Activated CD4-positive, alpha-beta T cell treated with anti-CD3 and anti-CD28 coated beads, Interleukin-2, amount 50 U/mL, for 24 hours (primary cell): ENCODE measurements at regions not wholly inside any gene's neighbourhood (a gene's known extent, or its start where the extent isn't known, plus 50 kb on each side); places are given as distances from the start of the nearest gene placed in this dataset.

Experiments
- DNase-seq, 2 donors: peaks; one replicate each; pipeline ENCODE4 v3.0.0-alpha.2; 2020; ENCODE audit warnings: low read depth in 1 of 2, low spot score in 1 of 2

DNA sequence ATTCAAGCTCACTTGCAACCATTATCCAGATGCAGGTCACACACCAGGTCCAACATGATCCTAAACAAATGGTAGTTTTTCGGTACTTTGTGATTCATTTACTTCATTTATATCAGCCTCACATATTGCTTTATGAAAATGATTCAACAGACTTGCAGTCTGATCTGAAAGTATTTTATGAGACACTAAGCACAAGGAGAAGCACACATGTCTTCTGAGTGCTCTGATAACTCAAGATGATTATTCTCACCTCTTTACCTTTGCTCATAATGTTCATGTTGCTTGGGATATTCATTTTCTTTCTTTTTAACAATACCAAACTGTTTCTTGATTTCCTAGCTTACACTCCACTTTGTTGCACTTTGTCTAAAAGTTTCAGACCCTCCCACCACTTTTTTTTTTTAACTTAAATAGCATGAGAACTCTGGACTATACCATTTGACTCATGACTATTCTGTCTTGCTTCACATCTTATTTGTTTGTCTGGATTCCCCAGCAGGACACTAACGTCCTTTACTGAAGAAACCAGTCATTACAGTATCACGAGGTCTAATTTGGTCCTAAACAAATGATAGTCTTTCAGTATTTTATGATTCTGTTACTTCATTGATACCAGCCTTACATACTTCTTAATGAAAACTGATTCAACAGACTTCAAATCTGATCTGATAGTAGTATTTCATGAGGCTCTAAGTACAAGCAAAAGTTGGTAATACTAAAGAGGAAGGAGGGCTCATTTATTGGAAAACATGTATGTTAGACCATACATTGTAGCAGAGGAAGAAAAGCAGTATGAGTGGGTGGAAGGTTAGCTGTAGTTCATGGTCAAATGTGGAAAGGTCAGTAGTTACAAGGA, 171.8 kb upstream of the AHR start:
- DNase-seq = no peak

DNA sequence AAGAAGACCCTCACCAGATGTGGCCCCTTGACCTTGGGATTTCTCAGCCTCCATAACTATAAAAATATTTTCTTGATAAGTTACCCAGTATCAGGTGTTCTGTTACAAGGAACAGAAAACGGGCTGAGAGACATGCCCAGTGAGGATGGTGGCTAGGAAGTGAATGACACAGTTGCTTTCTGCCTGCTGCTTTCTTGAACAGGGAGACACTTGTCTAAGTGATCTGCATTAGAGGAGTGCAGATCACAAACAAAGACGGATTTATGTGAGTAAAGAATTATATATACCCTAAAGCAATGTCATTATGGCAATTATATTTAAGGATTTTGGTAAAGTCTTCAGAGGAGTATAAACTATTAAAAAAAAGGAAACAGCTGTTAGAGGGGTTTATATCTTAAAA, 169.2 kb upstream of the AHR start:
- DNase-seq = no peak

DNA sequence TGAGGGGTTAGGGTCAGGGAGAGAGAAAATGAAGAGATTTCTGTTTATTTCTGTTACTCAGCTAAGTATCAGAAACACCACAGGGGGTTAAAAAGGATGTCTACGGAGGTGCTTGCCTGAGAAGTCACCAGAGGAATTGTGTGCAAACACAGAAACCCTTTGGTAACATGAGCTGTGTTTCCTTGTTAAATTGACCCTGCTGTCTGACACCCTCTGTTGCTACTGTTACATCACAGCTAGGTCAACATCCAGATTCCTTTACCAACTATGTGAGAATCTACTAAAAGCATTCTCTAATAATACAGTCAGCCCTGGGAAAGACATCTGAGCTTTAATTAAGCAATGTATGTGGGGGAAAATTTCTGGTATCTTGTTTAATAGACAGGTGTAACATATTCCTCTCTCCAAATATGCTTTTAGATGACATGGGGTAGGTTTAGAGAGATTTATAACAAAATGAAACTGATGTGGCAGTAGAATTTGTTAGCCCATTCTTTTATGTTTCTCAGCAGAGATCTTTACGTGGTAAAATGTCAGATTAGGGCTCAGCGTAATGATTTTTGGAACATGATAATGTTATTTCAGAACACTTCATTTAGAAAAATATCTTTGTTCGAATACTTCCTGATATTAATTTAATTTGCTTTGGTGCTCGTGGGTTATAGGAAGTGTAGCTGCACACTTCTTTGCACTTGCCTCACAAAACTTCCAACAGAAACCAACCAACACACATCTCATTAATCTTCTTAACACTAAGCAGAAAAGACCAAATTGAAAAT, 168.0 kb upstream of the AHR start:
- DNase-seq = no peak

DNA sequence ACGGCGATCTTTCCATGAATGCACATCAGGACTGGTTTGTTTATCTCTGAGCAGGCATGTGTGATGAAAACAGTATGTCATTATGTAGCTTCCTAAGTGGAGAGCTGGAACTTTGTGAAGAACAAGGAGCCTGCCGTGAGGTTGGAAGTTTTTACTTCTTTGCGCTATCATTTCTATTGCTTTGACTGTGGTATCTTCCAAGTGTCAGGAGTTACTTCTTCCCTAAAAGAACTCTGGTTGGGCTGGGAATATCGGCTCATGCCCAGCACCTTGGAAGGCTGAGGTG, 167.4 kb upstream of the AHR start:
- DNase-seq = no peak

DNA sequence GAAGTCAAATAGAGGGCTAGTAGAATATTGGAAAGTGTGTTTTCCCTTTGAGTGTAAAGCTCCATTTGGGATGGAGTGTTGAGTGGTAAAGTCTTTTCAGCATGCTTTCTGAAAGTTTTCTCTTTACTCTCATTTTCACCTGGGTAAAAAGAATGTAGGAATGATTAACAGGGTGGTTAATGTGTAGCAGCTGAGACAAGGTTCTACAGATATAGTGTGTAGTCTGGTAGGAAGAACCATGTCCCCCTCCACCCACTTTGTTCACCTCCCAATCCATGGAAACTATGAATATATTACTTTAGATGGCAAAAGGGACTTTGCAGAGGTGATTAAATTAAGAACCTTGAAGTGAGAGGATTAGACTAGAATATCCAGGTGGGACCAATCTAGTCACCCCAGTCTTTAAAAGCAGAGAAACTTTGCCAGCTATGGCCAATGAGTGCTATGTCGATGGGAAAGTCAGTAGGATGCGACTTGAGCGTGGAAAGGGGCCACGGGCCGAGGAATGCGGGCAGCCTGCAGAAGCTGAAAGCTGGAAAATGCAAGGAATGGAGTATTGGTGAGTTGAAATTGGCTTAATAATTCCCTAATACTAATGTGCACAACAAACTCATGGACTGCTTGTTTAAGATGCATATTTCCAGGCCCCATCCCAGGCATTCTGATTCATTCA, 166.3 kb upstream of the AHR start:
- DNase-seq = no peak

DNA sequence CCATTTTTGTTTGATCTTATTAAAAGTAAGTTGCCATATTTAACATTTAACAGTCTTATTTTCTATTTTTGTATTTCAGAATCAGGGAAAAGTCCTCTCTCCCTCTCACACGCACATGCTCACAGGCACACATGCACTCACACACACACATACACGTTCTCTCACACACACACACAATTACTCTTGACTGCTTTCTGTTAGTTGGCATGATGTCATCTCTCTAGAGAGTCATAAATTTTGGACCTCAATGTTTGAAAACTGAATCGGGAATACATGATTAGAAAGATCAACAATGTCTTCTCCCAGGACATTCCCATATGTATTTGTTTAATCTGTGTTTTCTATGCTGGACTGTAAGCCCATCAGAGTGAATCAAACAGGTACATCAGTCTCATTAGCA, 165.7 kb upstream of the AHR start:
- no peak for DNase-seq

DNA sequence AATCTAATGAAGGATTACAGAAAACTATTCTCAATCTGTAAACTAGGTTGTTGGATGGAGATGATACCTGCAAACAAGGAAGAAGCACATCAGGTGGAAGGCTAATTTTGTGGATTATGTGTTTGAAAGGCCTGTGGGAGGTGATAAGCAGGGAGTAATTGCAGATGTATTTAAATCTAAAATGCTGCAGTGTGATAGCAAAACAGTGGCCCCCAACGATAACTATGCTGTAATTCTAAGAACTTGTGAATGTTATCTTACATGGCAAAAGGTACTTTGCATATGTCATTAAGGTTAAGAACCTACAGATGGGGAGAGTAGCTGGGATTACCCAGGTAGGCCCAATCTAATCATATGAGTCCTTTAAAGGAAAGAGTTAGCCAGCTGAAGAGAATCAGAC, 164.5 kb upstream of the AHR start:
- DNase-seq = no peak

DNA sequence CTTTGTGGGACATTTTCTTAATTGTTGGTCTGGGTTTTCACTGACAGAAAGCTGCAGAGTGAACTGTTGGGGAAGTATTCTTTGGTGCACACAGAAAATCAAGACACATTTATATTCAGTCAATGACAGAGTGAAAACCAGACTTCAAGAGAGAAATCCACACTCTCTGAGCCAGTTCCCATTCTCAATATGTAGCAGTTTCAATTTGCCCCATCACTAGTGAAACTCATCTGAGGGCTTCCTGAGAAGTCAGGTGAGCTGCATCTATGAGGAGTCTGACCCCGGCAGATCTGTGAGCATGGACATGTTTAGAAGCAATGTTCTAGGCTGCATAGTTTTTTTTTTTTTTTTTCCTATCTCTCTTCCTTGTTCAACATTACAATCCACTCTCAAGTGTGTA, 163.7 kb upstream of the AHR start:
- no peak for DNase-seq

DNA sequence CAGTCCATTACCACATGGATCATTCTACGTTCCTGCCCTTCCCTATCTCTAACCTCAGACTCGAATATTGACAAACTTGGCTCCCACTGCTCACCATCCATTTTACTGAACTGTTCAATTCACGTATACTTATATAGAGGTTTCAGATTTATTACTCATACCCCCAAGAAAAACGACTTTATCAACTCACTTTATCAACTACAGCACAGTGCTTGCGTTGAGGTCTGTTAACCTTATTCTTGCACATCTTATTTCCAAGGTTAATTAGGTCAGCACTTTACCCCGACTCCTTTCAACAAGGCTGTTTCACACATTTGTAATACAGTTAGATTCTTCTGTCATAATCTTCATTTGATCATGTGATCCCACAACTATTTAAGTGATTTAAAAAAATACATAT, 162.3 kb upstream of the AHR start:
- DNase-seq = no peak

DNA sequence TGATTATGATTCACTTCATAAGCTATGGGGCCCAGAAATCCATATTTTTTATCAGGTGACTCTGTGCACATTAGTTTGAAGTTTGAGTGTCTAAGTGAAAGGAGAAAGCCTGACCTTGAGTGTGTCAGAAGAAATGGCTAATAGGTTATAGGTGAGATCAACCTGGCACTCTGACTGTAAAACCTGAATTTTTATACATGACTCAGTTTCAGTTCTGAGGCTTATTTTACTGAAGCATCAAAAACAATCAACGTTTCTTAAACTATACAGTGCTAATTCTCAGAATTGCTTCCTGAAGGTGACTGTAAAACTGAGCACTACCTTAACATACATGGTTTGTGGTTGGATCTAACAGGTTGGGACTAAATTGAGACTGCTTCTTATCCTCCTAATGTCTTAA, 159.4 kb upstream of the AHR start:
- no peak for DNase-seq

DNA sequence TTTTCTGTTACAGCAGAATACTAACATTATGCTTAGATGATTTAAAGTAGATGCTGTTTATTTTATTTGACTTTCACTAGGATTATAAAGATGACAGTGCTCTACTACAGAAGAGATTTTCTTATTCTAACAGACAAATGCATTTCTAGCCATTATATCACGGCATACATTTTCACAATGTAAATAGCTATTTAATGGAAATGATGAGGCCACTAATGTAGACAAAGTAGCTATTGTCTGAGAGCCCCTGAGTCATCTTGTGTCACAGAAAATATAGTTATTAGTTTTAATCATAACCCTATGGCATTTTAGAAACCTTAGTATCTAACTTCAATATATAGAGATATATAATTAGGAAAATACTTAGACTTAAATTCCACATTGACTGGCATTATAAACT, 158.0 kb upstream of the AHR start:
- DNase-seq = no peak

DNA sequence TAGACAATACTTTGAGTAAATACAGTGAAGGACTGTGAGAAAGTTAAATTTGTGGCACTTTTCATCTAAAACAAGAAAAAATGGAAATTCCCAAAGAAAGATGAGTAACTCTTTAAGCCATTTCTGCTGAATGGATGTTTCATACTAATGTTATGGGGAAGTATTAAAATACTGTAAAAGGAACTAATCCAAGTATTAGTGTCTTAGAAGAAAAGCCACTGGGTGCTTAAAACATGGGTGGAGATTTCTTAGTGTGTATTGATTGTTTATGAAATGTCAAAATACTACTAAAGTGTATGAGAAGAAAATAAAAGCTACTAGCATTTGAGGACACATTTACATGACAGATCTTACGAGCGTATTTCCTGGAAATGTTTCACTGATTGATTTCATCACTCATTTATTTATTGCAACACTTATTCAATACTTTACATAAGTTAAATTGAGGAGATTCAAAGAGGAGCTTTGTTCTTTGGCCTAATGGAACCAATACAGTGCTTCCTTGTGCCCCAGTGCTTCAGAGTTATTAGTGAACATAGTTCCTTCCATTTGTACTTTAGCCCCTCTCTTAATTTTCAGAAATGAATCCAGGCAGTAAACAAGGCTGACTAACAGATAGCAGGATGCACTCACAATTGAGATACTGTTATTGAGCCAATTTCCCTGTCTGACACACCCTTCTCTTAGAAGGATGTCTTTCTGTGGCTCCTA, 155.5 kb upstream of the AHR start:
- DNase-seq = no peak

DNA sequence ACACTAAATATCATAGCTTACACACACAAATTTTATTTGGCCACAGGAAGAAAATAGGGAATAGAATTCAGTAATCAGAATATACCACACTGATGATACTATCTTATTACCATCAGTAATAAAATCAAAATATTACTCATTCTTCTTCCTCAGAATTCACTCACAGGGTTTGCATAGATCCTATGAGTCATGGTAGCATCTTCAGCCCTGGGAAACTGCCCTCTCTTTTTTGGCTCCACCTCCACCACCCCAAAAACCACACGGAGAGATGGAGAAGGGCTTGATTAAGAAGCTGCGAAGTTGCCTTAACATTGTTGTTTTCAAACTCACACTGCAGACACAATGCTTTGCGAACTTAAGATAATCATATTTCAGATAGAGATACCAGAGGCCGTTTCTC, 154.1 kb upstream of the AHR start:
- peak in 1 of 2 donors; percentile 74 for DNase-seq

DNA sequence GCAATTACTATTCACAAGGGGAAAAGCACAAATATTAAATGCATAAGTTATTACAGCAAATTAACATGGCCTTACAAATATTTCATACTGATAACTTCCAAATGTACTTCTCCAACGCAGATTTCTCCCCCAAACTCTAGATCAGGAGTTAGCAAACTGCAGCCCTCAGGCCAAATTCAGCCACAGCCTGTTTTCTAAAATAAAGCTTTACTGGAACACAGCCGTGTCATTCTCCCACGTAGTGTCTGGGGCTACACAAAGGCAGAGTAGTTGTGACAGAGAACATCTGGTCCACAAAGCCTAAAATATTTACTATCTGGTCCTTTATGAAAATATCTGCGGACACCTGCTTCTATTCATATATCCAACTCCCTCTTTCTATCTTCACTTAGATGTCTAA, 151.8 kb upstream of the AHR start:
- DNase-seq = no peak

DNA sequence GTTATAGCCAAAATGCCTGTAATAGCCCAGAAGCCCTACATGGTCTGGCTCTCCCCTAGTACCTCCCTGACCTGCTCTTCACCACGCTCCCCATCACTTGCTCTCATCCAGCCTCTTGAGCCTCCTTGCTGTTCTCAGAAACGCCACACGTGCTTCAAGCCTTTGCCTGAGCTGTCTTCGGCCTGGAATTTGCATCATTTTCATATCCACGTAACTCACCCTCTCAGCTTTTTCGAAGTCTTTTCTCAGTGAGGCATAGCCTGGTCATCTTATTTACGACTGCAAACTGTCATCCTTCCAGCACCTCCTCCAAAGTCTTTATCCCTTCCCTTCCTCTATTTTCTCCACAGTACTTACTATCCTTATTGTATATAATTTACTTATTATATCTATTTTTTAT, 151.0 kb upstream of the AHR start:
- DNase-seq = no peak

DNA sequence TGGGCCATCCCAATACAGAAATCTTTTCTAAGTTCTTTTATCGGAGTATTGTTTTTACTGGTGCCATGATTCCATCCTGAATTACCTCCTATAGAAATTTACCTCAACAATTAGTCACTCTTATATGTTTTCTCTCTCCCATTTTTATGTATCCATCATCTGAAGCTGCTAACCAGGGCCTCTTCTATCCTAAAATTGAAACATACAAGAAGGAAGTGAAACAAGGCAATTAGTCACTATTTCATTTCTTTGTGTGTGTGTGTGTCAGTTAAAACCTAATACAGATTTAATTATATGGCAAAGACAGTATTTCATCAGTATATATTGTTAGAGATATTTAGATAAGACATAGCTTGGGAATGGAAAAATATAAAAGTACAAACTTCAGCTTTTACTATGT, 148.4 kb upstream of the AHR start:
- DNase-seq = no peak

DNA sequence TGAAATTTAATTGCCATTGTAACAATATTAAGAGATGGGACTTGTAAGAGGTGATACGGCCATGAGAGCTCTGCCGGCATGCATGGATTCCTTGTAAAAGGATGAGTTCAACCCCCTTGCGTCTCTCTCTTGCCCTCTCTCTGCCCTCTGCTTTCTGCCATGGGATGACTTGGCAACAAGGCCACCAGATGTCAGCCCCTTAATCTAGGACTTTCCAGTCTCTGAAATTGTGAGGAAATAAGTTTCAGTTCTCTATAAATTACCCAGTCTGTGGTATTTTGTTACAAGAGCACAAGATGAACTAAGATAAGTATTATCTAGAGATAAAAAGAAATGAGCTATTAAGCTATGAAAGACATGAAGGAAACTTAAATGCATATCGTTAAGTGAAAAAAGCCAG, 145.7 kb upstream of the AHR start:
- DNase-seq = no peak

DNA sequence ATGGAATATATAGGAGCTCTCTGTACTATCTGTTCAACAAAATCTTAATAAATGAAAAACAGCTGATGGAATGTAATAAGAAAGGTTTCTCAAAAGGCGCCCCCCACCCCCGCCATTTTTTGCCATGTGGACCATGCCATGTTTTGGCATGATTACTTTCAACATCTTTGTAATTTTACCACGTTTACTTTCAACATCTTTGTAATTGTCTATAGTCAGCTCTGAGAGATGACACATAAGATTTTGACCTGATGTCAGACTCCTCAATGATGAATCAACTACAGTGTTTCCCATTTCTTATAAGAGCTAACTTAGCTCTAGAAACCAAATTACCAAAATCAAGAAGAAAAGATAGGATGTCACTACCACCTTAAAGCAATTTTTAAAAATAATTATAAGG, 144.9 kb upstream of the AHR start:
- DNase-seq = no peak

DNA sequence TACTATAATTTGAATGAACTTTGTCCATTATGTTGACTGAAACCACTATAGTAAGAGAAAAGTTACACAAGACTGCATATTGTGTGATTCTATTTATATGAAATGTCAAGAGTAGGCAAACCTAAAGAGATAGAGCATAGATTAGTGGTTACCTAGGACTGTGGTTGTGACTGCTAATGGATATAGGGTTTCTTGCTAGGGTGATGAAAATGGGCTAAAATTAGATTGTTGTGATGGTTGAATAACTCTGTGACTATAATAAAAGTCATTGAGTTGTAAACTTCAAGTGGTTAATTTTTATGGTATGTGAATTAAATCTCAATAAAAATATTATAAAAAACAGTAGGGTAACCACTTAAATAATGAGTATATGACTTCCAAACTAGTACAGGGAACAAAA, 142.9 kb upstream of the AHR start:
- no peak for DNase-seq

DNA sequence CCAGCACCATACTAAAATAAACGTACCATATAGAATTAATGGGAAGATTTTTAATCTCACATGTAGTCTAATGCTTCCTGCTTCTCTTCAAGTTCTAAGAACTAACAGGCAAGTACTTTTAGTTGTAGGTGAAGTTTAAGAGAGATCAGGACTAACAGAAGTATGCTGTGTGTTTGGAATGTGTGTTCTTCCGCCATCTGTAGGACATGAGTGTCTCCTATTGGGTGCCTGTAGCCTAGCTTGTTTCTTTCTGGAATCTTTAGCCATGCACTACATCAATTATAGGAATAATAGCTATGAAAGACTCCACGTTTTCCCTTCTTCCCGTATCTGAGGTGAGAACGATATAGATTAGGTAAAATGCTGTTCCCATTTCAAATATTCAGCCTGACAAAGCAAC, 140.2 kb upstream of the AHR start:
- no peak for DNase-seq

DNA sequence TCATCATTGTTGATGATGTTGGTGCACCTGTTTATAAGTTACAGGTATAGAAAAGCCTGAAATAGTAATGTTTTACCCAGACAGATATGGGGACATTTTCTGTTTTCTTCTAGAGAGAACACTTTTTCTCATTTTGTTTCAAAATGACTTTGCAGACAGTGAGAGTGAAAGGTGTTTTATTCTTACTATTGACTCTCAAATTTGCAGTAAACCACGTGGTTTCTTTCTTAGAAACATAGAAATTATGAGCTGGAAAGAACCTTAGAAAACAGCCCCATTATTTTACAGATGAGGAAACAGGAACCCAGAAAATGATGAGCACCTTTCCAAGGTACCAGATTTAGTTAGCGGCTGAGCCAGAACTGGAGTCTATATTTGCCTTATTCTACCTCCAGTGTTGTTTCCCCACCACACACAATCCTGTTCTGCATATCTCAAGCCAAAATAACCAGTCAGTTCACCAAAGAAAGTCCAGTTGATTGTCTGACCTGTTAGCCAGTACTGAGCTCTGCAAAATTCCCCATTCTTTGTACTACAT, 138.9 kb upstream of the AHR start:
- peak in 1 of 2 donors; percentile 32 for DNase-seq
